A172 (cell line): ENCODE measurements at regions not wholly inside any gene's neighbourhood (a gene's known extent, or its start where the extent isn't known, plus 50 kb on each side); places are given as distances from the start of the nearest gene placed in this dataset.
"Not testable (repeated sequence)": the region's sequence is repeated elsewhere in the genome, so short reads cannot be mapped to it uniquely, and the experiment has no call there.

Source experiments
- DNase-seq: peaks from one replicate; pipeline ENCODE4 v3.0.0-alpha.2; 2015; ENCODE audit warnings: low spot score

DNA sequence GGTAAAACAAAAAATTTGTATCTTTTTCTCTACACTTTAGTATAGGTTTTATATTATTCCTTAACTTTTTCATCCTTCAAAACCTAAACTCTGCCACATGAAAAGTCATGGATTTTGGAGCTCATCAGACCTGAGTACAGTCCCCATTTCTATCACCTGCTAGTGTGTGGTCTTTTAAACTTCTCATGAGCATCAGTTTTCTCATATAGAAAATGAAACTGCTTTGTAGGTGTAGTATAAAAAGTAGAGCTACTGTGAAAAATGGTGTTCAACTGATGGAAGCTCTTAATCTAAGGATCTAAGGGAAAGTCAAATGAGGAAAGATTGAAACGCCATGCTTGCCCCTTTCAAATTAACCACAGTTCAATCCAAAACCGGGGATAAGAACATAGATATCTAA, 686.5 kb downstream of the MECOM start:
- no peak for DNase-seq

DNA sequence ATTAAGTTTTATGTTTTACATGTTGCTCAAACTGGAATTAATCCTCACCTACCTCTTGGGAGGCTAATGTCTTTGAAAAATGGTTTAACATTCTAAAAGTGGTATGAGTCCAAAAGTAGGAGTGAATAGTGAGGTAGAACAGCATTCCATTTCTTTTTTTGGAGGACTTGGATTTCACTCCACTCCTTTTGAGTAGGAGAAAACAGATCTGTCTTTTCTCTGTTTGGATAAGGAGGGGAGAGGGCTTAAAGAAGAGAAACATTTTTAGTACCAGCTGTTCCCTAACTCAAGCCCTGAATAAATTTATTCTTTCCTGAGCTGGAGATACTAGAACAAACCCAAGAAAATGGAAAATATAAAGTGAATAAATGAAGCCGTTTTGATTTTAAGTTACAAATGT, 687.9 kb downstream of the MECOM start:
- DNase-seq: no peak

DNA sequence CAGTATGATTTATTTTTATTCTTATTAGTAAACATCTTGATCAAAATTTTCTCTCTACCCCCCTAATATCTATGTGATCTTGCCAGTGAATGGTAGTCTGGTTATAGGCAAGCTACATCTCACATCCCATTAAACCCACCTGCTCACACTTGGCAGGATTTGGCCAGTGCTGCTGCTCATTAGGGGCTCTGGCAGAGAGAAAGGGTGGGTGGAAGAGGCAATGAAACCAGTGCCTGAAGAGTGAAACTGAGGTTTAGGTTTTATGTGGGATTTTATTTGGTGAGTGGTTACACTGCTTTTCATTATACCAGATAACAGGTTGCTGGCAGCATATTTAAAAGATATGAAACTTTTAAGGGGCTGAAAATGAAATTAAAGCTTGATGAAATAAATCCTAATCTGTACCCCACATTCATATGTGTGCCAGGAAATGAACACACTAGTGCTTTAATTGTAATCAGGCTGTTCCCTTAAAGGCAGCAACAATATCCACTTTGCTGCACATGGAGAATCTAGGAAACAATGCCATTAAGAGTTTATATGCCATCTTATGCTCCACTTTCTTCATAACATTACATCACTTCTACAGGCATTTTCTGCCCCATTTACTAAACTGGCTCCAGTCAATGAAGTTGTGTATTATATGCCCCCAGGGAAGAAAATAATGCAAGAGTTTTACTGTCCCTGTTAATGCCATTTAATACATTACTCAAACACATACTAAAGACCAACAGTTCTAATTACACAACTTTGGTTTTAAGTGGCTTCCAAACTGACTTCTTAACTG, 688.7 kb downstream of the MECOM start:
- no peak for DNase-seq

DNA sequence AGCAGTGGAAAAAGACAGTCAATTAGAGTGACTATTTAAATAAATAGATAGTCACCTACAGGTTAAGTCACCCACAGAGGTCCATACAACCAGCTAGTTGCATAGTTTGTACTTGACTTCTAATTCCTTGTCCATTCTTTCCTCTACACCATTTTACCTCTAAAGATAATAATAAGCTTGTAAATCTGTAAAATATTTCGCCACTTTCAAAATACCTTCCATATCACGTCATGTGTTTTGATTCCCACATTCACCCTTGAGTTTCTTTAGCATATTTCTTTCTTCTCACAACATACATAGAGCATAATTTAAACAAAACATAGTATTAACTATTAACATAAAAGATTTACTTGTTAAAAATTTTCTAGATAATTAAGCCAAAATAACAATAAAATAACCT, 689.6 kb downstream of the MECOM start:
- DNase-seq: no peak

DNA sequence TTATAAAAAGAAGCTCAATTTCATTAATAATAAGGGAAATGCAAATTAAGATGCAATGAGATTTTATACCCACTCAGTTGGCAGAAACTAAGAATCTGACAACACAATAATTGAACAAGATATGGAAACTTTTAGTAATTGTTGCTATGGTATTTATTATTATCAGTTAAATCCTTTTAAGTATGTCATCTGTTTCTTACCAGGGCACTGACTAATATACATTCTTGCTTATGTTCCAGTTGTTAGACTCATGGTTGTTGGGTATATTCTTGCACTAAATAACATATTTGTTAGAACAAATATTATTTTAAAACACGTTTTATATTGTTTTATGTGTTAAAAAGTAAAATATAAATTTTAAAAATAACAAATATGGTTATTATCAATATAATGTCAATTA, 690.3 kb downstream of the MECOM start:
- DNase-seq: no peak

DNA sequence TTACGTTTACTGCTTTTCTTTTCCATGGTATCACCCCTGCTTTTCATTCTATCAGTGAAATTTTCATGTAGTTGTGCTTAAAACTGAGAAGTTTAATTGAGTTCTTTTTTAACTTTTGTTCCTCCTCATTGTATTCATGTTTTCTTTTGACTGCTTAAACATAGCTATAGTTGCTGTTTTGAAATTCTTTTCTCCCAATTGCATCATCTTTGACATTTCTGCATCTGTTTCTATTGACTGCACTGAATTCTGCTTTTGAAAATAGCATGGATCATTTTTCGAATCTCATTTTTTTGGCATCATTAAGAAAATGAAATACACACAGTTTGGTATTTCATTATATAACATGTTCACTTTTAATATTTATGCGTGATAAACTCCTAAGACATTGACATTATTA, 694.9 kb downstream of the MECOM start:
- DNase-seq: no peak

DNA sequence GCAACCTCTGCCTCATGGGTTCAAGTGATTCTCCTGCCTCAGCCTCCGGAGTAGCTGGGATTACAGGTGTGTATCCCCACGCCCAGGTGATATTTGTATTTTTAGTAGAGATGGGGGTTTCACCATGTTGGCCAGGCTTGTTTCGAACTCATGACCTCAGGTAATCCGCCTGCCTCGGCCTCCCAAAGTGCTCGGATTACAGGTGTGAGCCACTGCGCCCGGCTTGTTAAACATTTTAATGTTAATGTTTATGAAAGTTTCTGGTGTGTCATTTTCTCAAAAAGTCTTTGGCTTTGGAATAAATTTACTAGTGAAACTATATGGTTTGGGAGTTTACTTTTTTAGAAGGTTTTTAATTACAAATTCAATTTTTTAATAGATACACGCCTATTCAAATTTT, 698.8 kb downstream of the MECOM start:
- no peak for DNase-seq

DNA sequence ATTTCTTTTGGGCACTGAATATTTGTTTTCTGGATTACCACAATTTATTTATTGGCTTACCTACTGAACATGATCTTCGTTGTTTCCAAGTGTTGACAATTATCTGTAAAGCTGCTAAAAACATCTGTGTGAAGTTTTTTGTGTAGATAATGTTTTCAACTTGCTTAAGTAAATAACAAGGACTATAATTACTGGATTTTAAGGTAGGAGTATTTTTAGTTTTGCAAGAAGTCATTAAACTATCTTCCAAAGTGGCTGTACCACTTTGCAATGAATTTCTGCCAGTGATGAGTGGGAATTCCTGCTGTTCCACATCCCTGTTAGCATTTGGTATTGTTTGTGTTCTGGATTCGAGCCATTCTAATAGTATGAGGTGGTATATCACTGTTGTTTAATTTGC, 702.2 kb downstream of the MECOM start:
- no peak for DNase-seq

DNA sequence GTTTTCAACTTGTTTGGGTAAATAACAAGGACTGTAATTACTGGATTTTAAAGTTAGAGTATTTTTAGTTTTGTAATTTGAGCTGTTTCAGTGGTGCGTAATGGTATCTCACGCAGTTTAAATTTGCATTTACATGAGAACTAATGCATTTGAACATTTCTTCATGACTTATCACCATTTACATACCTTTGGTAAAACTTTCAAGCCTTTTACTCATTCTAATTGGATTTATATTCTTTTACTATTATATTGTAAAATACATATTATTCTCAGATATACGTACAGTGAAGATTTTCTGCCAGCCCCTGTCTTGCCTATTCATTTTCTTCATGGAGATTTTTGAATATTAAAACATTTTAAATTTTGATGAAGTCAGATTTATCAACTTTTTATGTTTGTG, 703.8 kb downstream of the MECOM start:
- no peak for DNase-seq

DNA sequence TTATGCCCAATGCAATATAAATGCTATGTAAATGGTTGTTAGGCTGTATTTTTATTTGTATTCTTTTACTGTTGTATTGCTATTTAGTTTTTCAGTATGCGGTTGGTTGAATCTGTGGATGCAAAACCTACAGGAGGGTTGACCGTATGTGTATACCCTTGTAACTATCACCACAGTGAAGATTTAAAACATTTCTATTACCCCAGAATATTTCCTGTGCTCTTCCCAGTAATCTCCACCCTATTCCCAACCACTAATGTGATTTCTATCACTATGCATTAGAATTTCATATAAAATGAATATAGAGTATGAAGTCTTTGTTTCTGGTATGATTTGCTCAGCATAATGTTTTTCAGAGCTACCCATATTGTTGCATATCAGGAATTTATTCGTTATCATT, 705.0 kb downstream of the MECOM start:
- no peak for DNase-seq

DNA sequence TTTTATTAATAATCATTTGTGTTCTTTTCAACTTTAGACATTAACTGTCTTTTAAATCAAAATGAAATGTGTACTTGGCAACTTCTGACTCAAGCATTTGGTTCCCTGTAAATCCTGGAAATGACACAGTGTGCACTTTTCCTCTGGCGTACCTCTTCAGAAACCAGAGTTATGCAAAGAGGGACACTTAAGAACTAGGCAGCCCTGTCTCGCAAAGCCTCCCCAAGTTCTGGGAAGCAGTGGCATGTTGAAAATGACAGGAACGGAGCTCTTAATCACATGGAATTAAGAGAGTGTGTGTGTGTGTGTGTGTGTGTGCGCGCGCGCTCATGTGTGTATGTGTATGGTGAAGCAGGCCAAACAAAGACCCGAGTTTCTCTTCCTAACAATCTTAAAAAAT, 707.4 kb downstream of the MECOM start:
- DNase-seq: no peak

DNA sequence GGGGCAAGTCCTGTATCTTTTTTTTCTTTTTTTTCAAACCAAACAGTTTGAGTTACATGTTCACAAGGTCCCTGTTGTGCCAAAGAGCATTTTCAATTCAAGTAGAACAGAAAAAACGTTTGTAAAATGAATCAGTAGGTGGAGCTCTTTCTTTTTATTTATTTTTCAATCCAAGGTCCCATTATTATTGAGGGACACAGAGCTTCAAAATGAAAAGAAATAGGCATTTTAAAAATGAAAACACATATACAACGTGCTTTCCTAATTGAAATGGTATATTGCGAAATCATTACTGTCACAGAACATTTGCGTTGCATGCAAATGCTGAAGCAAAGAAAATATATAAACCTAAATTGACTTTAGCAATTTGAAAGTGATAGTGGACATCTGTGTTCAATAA, 711.0 kb downstream of the MECOM start:
- DNase-seq: peak; percentile 25

DNA sequence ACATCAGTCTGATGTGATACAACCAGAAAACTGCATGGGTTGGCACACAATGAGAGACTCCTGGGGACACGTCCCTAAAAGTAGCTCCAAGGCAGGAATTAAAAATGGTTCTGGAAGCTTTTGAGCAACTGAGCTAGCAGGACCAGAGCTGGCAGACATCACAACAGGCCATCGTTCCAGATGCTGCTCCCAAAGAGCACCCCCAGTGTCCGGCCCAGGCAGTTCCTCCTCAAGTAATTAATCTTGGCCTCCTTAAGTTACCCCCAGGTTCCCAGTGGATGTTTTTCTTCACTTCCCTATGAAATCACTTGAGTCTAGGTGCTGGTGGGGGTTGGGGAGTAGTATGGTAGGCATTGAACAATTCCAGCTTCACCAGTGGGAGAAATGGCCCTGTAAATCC, 711.6 kb downstream of the MECOM start:
- DNase-seq: no peak

DNA sequence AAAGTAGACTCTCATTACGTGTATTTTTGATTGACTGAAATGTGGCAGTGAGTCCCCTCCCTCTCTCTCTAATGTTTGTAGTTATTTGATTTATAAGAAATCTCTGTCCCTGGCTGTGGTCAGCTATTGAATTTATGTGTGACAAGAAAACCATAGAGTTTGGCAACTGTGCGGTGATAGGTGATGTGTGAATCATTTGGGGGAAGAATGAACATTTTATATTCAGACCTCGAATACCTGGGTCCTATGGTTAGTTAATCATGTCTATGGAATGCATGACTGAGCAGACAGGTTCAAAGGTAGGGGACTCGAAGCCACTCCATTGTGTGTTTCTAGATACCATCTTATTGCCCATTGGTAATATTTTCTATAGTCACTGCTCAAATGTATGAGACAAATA, 712.1 kb downstream of the MECOM start:
- no peak for DNase-seq

DNA sequence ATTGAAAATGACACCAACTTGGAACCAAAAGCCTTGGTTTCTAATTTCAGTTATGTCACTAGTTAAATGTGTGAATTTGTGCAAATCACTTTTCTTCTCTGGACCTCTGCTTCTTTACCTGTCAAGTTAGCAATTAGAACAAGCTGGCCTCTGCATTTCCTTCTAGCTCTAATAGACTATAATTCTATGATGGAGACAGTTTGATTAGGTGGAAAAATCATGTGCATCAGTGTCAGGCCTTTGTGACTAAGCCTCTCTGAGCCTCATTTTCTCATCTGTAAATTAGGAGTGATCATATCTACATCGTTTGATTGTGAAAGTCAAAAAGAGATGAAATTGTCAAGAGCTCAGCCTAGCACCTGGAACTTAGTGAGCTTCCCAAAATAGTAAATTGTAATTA, 712.9 kb downstream of the MECOM start:
- no peak for DNase-seq

DNA sequence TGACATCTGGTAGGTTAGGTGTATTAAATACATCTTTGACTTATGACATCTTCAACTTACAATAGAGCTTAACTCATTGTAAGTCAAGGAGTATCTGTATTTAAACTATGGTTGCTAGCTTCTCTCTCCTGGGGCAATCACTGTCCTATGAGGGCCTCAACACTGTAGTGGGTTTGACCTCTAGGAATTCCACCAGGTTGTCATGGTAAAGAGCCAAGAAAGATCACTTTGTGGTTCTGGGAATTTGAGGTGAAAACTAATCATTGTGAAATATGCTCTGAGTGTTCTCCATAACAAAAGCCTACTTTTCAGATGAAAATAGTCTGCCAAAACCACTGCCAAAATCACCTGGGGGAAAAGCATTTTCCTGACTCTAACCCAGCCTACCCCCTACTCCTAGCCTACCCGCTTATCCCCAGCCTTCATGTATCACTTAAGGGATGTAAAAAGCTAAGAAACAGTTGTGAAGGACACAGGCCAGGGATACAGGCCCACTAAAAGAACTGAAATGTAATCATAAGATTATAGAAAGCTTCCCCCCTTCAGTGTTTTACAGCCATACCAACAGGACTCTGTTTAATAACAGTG, 723.8 kb downstream of the MECOM start:
- DNase-seq: no peak

DNA sequence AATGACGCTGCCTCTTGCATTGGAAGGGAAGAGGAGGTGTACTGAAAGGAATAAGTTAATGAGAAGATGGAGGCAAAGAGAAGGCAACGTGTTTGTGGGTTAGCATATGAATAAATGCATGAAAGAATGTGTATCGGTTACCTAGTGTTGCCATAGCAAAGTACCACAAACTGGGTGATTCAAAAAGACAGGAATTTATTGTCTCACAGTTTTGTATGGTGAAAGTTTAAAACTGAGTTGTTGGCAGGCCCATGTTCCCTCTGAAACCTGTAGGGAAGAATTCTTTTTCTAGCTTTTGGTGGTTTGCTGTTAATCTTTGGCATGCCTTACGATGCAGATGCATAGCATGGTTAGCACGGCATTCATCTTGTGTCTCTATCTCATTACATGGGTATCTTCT, 729.9 kb downstream of the MECOM start:
- DNase-seq: peak; percentile 25

DNA sequence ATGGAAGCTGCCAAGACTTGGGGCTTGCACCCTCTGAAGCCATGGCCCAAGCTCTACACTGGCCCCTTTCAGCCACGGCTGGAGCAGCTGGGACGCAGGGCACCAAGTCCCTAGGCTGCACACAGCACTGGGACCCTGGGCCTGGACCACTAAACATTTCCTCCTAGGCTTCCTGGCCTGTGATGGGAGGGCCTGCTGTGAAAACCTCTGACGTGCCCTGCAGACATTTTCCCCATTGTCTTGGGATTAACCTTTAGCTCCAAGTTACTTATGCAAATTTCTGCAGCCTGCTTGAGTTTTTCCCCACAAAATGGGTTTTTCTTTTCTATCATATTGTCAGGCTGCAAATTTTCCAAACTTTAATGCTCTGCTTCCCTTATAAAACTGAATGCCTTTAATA, 733.5 kb downstream of the MECOM start:
- DNase-seq: not testable (repeated sequence)

DNA sequence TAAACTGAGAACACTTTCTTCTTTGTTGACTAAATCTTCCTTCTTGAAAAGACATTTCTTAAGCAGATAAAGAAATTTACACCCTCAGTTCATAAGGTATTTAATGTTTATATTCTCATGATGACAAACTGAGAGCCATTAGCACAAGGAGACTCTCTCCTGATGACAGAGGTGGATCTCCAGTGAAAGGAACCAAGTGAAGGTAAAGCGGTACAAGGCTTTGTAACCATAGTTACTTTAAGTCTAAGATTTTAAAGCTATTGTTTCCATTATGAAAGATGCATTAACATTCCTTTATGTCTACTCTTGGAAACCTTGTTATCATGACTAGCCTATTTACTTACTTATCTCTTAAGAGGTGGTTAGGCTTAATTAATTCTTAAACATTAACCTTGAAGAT, 737.1 kb downstream of the MECOM start:
- DNase-seq: no peak

DNA sequence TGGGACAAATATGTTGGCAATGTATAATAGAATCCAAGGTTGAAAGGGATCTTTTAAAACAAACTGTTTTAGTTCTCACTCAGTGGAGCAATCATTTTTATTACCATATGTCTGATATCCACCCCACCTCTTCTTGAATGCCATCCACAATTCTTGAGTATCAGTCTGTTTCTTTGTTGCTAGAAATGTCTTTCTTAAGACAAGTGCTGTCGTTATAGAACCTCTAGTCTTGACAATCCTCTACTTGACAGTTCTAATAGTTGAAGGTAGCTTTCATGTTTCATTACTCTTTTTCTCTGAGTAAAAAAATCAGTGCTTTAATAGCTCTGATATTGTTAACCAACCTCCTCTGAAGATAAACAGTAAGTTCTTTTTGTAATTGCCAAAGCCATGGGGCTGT, 737.9 kb downstream of the MECOM start:
- no peak for DNase-seq

DNA sequence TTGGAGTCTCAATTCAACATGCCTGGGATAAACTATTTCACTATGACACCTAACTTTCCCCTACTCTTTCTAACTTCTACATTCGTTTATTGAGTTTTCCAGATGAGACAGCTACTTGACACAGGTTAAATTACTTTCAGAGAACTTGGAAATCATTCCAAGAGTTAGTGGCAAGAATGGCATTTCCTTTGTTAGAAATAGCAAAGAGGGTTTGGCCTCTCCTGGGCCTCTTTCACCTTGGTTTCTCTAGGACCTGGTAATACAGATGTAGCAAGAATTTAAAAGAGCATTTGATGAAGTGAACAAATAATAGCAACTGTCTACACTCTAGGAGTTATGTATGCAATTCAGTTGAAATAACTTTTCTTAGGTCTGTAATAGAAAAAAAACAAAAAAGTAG, 748.9 kb downstream of the MECOM start:
- peak; percentile 35 for DNase-seq

DNA sequence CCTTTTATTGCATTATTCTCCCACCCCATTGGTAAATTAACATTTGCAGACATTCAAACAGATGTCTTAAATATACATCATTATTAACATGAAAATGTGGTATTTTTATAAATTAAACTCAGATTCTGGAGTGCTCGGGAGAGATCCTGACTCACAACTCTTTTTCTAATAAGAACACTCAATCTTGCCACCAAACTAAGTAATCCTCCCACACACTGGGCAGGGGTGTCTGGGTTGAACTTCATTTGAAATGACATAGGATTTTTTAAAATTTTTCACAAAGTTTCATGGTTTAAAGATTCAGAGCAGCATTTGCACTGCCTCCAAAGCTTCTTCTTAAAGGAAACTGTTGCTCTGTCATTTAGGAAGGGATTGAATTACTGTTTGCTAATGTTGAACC, 754.3 kb downstream of the MECOM start:
- DNase-seq: no peak

DNA sequence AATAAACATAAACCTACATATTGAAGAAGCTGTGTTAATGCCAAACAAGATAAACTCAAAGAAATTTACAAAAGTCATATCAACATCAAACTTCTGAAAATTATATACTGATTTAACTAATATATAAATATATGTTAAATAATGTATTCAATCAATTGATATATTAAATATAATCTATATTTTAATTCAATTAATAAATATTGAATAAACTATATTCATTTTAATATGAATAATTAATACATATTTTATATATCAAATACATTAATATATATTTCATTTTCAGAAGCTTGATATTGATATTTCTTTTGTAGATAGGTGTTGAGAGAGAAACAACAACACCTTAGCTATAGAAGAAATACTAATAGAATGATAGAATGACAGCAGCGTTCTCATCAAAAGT, 768.1 kb downstream of the MECOM start:
- DNase-seq: no peak

DNA sequence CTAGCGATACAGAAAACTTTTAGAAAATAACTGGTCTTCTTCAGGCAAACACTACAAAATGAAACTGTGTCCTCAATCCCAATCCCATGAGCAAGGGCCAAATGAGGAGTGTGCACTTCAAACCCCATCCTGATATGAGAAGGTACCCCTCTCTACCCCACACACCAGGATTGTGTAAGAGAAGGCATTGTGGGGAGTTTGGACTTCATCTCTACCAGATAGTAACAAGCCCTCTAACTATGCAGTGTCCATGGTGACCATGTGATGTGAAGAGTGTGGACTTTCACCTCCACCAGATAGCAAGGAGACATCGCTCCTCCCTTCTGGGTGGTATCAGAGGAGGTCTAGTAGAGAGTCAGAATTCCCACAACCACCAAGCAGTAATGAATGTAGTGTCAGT, 769.3 kb downstream of the MECOM start:
- DNase-seq: no peak
